IPS DF 4.7 (cell line): ENCODE measurements at regions not wholly inside any gene's neighbourhood (a gene's known extent, or its start where the extent isn't known, plus 50 kb on each side); places are given as distances from the start of the nearest gene placed in this dataset.

Source experiments
- DNase-seq: peaks from one replicate; pipeline ENCODE4 v3.0.0-alpha.2; 2013; ENCODE audit warnings: low spot score; ENCODE audit errors: extremely low read depth

- no peak for DNase-seq
These were observed 864.4 kb upstream of the KLHL29 start for GRCh38 chr2:22520369-22521288.

GRCh38 chr2:22521620-22522019 lies 863.4 kb upstream of the KLHL29 start:
- no peak for DNase-seq

GRCh38 chr2:22525681-22526080 lies 859.3 kb upstream of the KLHL29 start:
- no peak for DNase-seq

GRCh38 chr2:22530131-22530530 lies 854.8 kb upstream of the KLHL29 start:
- no peak for DNase-seq

- DNase-seq, result no peak
These were observed 848.8 kb upstream of the KLHL29 start for GRCh38 chr2:22536133-22536532.

GRCh38 chr2:22554453-22554852 lies 830.5 kb upstream of the KLHL29 start:
- DNase-seq, result no peak

- no peak for DNase-seq
These were observed 827.6 kb upstream of the KLHL29 start for GRCh38 chr2:22557406-22557805.

GRCh38 chr2:22560021-22560420 lies 825.0 kb upstream of the KLHL29 start:
- no peak for DNase-seq

- no peak for DNase-seq
These were observed 805.6 kb upstream of the KLHL29 start for GRCh38 chr2:22579341-22579740.

GRCh38 chr2:22582107-22582506 lies 802.9 kb upstream of the KLHL29 start:
- no peak for DNase-seq

GRCh38 chr2:22596306-22596705 lies 788.7 kb upstream of the KLHL29 start:
- DNase-seq, result no peak

GRCh38 chr2:22600156-22600555 lies 784.8 kb upstream of the KLHL29 start:
- DNase-seq, result peak; percentile 14

GRCh38 chr2:22600999-22601398 lies 784.0 kb upstream of the KLHL29 start:
- DNase-seq, result no peak

GRCh38 chr2:22604136-22604535 lies 780.8 kb upstream of the KLHL29 start:
- DNase-seq, result no peak

GRCh38 chr2:22616031-22616430 lies 768.9 kb upstream of the KLHL29 start:
- DNase-seq, result no peak

- DNase-seq, result no peak
These were observed 761.4 kb upstream of the KLHL29 start for GRCh38 chr2:22623620-22624019.

- peak; percentile 46 for DNase-seq
These were observed 758.4 kb upstream of the KLHL29 start for GRCh38 chr2:22626621-22627020.

- DNase-seq, result no peak
These were observed 756.8 kb upstream of the KLHL29 start for GRCh38 chr2:22628221-22628620.

- DNase-seq, result no peak
These were observed 756.1 kb upstream of the KLHL29 start for GRCh38 chr2:22628906-22629305.

- DNase-seq, result no peak
These were observed 750.8 kb upstream of the KLHL29 start for GRCh38 chr2:22634167-22634566.

- DNase-seq, result no peak
These were observed 728.6 kb upstream of the KLHL29 start for GRCh38 chr2:22656426-22656825.

GRCh38 chr2:22673529-22673928 lies 711.5 kb upstream of the KLHL29 start:
- no peak for DNase-seq

GRCh38 chr2:22683914-22684313 lies 701.1 kb upstream of the KLHL29 start:
- no peak for DNase-seq
